HG02970 (cell line): ENCODE measurements at regions not wholly inside any gene's neighbourhood (a gene's known extent, or its start where the extent isn't known, plus 50 kb on each side); places are given as distances from the start of the nearest gene placed in this dataset.
"Not testable (repeated sequence)": the region's sequence is repeated elsewhere in the genome, so short reads cannot be mapped to it uniquely, and the experiment has no call there.

Experiments
- ATAC-seq: cut with Tn5 transposase; IDR thresholded peaks from one replicate; pipeline ENCODE4 v1.9.1; 2021; ENCODE audit warnings: mild to moderate bottlenecking, moderate library complexity, moderate number of reproducible peaks; ENCODE audit not compliant: unreplicated experiment, low FRiP score

- no peak for ATAC-seq
Measured at GRCh38 chr12:127146991-127147718, 1119.8 kb upstream of the TMEM132C start.

- ATAC-seq = no peak
Measured at GRCh38 chr12:127147724-127148123, 1119.2 kb upstream of the TMEM132C start.

- no peak for ATAC-seq
Measured at GRCh38 chr12:127148318-127148717, 1118.7 kb upstream of the TMEM132C start.

GRCh38 chr12:127149226-127149964, 1117.6 kb upstream of the TMEM132C start:
- ATAC-seq = no peak

- no peak for ATAC-seq
Measured at GRCh38 chr12:127150028-127150427, 1116.9 kb upstream of the TMEM132C start.

- ATAC-seq = no peak
Measured at GRCh38 chr12:127150479-127150878, 1116.5 kb upstream of the TMEM132C start.

- no peak for ATAC-seq
Measured at GRCh38 chr12:127150956-127151355, 1116.0 kb upstream of the TMEM132C start.

GRCh38 chr12:127153996-127154395, 1113.0 kb upstream of the TMEM132C start:
- no peak for ATAC-seq

GRCh38 chr12:127154830-127155229, 1112.1 kb upstream of the TMEM132C start:
- ATAC-seq = not testable (repeated sequence)

GRCh38 chr12:127155935-127156619, 1110.9 kb upstream of the TMEM132C start:
- ATAC-seq = not testable (repeated sequence)

GRCh38 chr12:127157501-127158366, 1109.2 kb upstream of the TMEM132C start:
- ATAC-seq = not testable (repeated sequence)

- no peak for ATAC-seq
Measured at GRCh38 chr12:127158385-127159061, 1108.4 kb upstream of the TMEM132C start.

GRCh38 chr12:127161466-127161865, 1105.5 kb upstream of the TMEM132C start:
- ATAC-seq = no peak

GRCh38 chr12:127162307-127162706, 1104.7 kb upstream of the TMEM132C start:
- ATAC-seq = no peak

- ATAC-seq = peak; percentile 59
Measured at GRCh38 chr12:127162902-127163301, 1104.1 kb upstream of the TMEM132C start.

- ATAC-seq = peak; percentile 72
Measured at GRCh38 chr12:127165567-127166392, 1101.2 kb upstream of the TMEM132C start.

GRCh38 chr12:127169321-127170181, 1097.4 kb upstream of the TMEM132C start:
- no peak for ATAC-seq
